Spleen (tissue), 7 donors: ENCODE measurements at regions not wholly inside any gene's neighbourhood (a gene's known extent, or its start where the extent isn't known, plus 50 kb on each side); places are given as distances from the start of the nearest gene placed in this dataset.

Source experiments
- CTCF ChIP-seq, 11 experiments: fragments of 200-600 bp in 7 of 11; fragments of 450-650 bp in 4 of 11; sonication (generic) in 4 of 11; IDR thresholded peaks in 8 of 11; conservative IDR thresholded peaks in 3 of 11; 1 replicate in 7 of 11; 2 replicates in 4 of 11; pipeline versions ENCODE4 v1.4.0 to v1.8.0; 2016 to 2021; ENCODE audit warnings: antibody characterized with exemption in 11 of 11, inconsistent platforms in 4 of 11, mild to moderate bottlenecking in 1 of 11
- POLR2A ChIP-seq, 3 donors: fragments of 450-650 bp; IDR thresholded peaks; one replicate each; pipeline ENCODE4 v1.5.1; 2017; ENCODE audit warnings: antibody characterized with exemption in 3 of 3, mild to moderate bottlenecking in 1 of 3
- POLR2AphosphoS5 ChIP-seq, 3 donors: sonication (generic); formaldehyde crosslinking; IDR thresholded peaks; one replicate each; pipeline ENCODE4 v1.5.1; 2017; ENCODE audit warnings: antibody characterized with exemption in 3 of 3
- donor health status: DM: no; HTN: no; CAD: no; lungs with moderate emphysema.
- donor health status: DM: no; HTN: no; CAD: no.
- donor health status: DM: no; HTN: no; CAD: no.

DNA sequence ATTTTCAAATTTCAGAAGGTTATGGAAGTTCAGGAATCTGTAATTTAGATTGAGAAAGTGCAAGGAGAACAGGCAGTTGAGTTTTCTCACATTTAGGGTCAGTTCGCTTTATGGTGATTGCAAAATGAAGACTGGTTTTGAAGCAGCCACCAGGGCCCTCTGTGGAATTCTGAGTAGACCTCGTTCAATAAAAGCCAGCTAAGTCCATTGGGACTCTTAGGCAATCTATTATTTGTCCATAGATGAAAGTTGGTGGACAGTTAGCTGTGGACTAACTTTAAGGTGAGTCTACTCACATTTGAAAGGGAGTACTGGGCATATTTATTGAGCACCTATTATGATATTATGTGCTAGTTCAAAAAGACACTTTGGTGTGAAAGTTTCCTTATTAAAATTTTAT lies 266.3 kb upstream of the LINC00305 start:
- TF ChIP-seq POLR2AphosphoS5 (IDR thresholded peaks at IDR 0.05) (no peak), POLR2A (IDR thresholded peaks at IDR 0.05) (no peak), CTCF (IDR thresholded peaks at IDR 0.05 in 8 of 11, conservative IDR thresholded peaks at IDR 0.05 in 3 of 11) (no peak)
